ENCODE measurements at regions not wholly inside any gene's neighbourhood (a gene's known extent, or its start where the extent isn't known, plus 50 kb on each side); places are given as distances from the start of the nearest gene placed in this dataset.

- no peaks in the 10 kb centered on the region for H3K9me3 ChIP-seq (ENCODE audit: control insufficient read depth, insufficient read depth, low read depth, low read length)
- no peaks in the 10 kb centered on the region for H3K4me1 ChIP-seq (ENCODE audit: control insufficient read depth, insufficient read depth, low read length)
- H3K27ac ChIP-seq (ENCODE audit: extremely low read depth, low read depth, low read length), result no peak overlapping the region
- no peak overlapping the region for H3K4me3 ChIP-seq (ENCODE audit: low read depth, low read length)
- no peaks in the 10 kb centered on the region for H3K36me3 ChIP-seq (ENCODE audit: control insufficient read depth in 2 of 2, insufficient read depth in 1 of 2, low read length in 2 of 2)
- TF ChIP-seq ZNF324 (tag by site-specific recombination; IDR thresholded peaks at IDR 0.05) (no peak), RBAK (tag by site-specific recombination; IDR thresholded peaks at IDR 0.05) (no peak), TRIM28 (IDR thresholded peaks at IDR 0.05; ENCODE audit: borderline replicate concordance, low read length) (no peak), ZNF174 (tag by site-specific recombination; IDR thresholded peaks at IDR 0.05) (no peak), MZF1 (tag by site-specific recombination; IDR thresholded peaks at IDR 0.05; ENCODE audit: borderline replicate concordance) (no peak), ZNF211 (tag by site-specific recombination; IDR thresholded peaks at IDR 0.05; ENCODE audit: low read depth) (no peak), PRDM6 (tag by site-specific recombination; IDR thresholded peaks at IDR 0.05) (no peak), ZNF394 (tag by site-specific recombination; IDR thresholded peaks at IDR 0.05; ENCODE audit: borderline replicate concordance) (no peak), SP7 (tag by site-specific recombination; IDR thresholded peaks at IDR 0.05) (no peak), GLI2 (tag by site-specific recombination; IDR thresholded peaks at IDR 0.05; ENCODE audit: borderline replicate concordance, low read depth) (no peak), TCF7L2 (IDR thresholded peaks at IDR 0.05; ENCODE audit: borderline replicate concordance, low read depth, low read length) (no peak), ZNF274 (IDR thresholded peaks at IDR 0.05; ENCODE audit: low read length) (no peak), ZNF274 (tag by site-specific recombination; IDR thresholded peaks at IDR 0.05; ENCODE audit: borderline replicate concordance) (no peak), CTCF (tag by site-specific recombination; IDR thresholded peaks at IDR 0.05) (no peak), ZNF404 (tag by site-specific recombination; IDR thresholded peaks at IDR 0.05) (no peak), ZNF48 (tag by site-specific recombination; IDR thresholded peaks at IDR 0.05) (no peak), ZNF10 (tag by site-specific recombination; IDR thresholded peaks at IDR 0.05) (no peak), OVOL3 (tag by site-specific recombination; IDR thresholded peaks at IDR 0.05) (no peak), KLF16 (tag by site-specific recombination; IDR thresholded peaks at IDR 0.05) (no peak), ZNF37A (tag by site-specific recombination; IDR thresholded peaks at IDR 0.05) (no peak), YY1 (tag by site-specific recombination; IDR thresholded peaks at IDR 0.05) (no peak)
- ChIA-PET POLR2A (no interaction called here), CTCF (interaction anchor here (0.6 to 0.9 kb wide), 3 partner anchors 95 to 1374 kb away, joined by 3 to 4 read pairs (median 3); no protein-coding TSS in a partner anchor)
These were observed 99.1 kb downstream of the UNCX start for GRCh38 chr7:1331561-1332467.

GRCh38 chr7:1336509-1336908 is 103.8 kb downstream of the UNCX start:
- POLR2A ChIA-PET, result no interaction called here
- CTCF ChIA-PET, result interaction anchor here (1.3 kb wide), 1 partner anchor 15 kb away, joined by 7 read pairs; no protein-coding TSS in a partner anchor
- Histone ChIP-seq H3K4me1 (ENCODE audit: control insufficient read depth, insufficient read depth, low read length) (no peaks in the 10 kb centered on the region), H3K9me3 (ENCODE audit: control insufficient read depth, insufficient read depth, low read depth, low read length) (no peaks in the 10 kb centered on the region), H3K27ac (ENCODE audit: extremely low read depth, low read depth, low read length) (no peak overlapping the region), H3K4me3 (ENCODE audit: low read depth, low read length) (no peak overlapping the region), H3K36me3 (ENCODE audit: control insufficient read depth in 2 of 2, insufficient read depth in 1 of 2, low read length in 2 of 2) (no peaks in the 10 kb centered on the region)
- TF ChIP-seq ZNF449 (tag by site-specific recombination; IDR thresholded peaks at IDR 0.05) (no peak), ZFP41 (tag by site-specific recombination; IDR thresholded peaks at IDR 0.05; ENCODE audit: borderline replicate concordance) (no peak), ZNF140 (tag by site-specific recombination; IDR thresholded peaks at IDR 0.05) (no peak), SETDB1 (IDR thresholded peaks at IDR 0.05; ENCODE audit: insufficient read length, low read length) (peak; percentile 89), TRIM28 (IDR thresholded peaks at IDR 0.05; ENCODE audit: borderline replicate concordance, low read length) (peak; percentile 63; the same call in 1 of the 2 replicates), ZNF658 (tag by site-specific recombination; IDR thresholded peaks at IDR 0.05) (no peak)

Data from HEK293 (cell line).